Panc1 (cell line): ENCODE measurements at regions not wholly inside any gene's neighbourhood (a gene's known extent, or its start where the extent isn't known, plus 50 kb on each side); places are given as distances from the start of the nearest gene placed in this dataset.
"Not testable (repeated sequence)": the region's sequence is repeated elsewhere in the genome, so short reads cannot be mapped to it uniquely, and the experiment has no call there.

Experiments used
- ATAC-seq: fragments of 200-7000 bp; cut with Tn5 transposase; 2 replicates; pipeline ENCODE4 v1.9.1; 2020; ENCODE audit warnings: mild to moderate bottlenecking, moderate library complexity
- BruUV-seq: library from RNA; stranded (reverse); fragments of 400-500 nt; replicated peaks from 2 replicates; lab custom pipeline; 2021; lab: Mats Ljungman, UMichigan
- CTCF ChIA-PET: fragments of 300-600 bp; sonication (Branson Sonifier 250); formaldehyde crosslinking; loops from one replicate; lab custom pipeline; 2022; ENCODE audit warnings: antibody characterized with exemption; lab: Charles Lee
- POLR2A ChIA-PET: fragments of 300-600 bp; sonication (Branson Sonifier 250); formaldehyde crosslinking; loops from one replicate; lab custom pipeline; 2022; ENCODE audit warnings: antibody characterized with exemption; lab: Charles Lee
- DNase-seq: peaks from one replicate; pipeline ENCODE4 v3.0.0-alpha.2; 2010; ENCODE audit warnings: low read depth, low spot score
- H3K27ac ChIP-seq: 2 replicates; pipeline ENCODE4 v1.5.1; 2011; ENCODE audit warnings: mild to moderate bottlenecking, low read length, inconsistent platforms
- H3K27me3 ChIP-seq: fragments of 200-500 bp; sonication (Bioruptor generic); 2 replicates; pipeline ENCODE4 v1.6.0; 2014; ENCODE audit warnings: low read length, inconsistent platforms; ENCODE audit not compliant: control insufficient read depth, insufficient read depth
- H3K36me3 ChIP-seq: fragments of 200-500 bp; sonication (Bioruptor generic); 2 replicates; pipeline ENCODE4 v1.5.1; 2014; ENCODE audit warnings: inconsistent platforms, mild to moderate bottlenecking, low read length, moderate library complexity; ENCODE audit not compliant: control insufficient read depth, insufficient read depth
- H3K4me1 ChIP-seq: 2 replicates; pipeline ENCODE4 v1.5.1; 2011; ENCODE audit warnings: inconsistent platforms, mild to moderate bottlenecking, low read length, moderate library complexity; ENCODE audit not compliant: control insufficient read depth, insufficient read depth
- H3K4me3 ChIP-seq, 2 experiments: 2 replicates each; pipeline ENCODE4 v1.5.1; 2011 to 2012; ENCODE audit warnings: low read depth in 2 of 2, low read length in 2 of 2, mild to moderate bottlenecking in 2 of 2, inconsistent platforms in 1 of 2, moderate library complexity in 1 of 2
- H3K9me3 ChIP-seq: fragments of 200-500 bp; sonication (Bioruptor generic); 2 replicates; pipeline ENCODE4 v1.5.1; 2014; ENCODE audit warnings: low read depth, mild to moderate bottlenecking, inconsistent platforms, low read length, moderate library complexity; ENCODE audit not compliant: control insufficient read depth, insufficient read depth
- CTCF ChIP-seq: fragments of 450-650 bp; IDR thresholded peaks from 2 replicates; pipeline ENCODE4 v1.5.1; 2017; ENCODE audit warnings: mild to moderate bottlenecking
- POLR2AphosphoS5 ChIP-seq: IDR thresholded peaks from 2 replicates; pipeline ENCODE4 v1.6.1; 2012; ENCODE audit warnings: mild to moderate bottlenecking, low read depth, low read length, moderate library complexity
- REST ChIP-seq, 2 experiments: IDR thresholded peaks; 2 replicates each; pipeline ENCODE4 v1.6.1; 2011 to 2012; ENCODE audit warnings: low read depth in 2 of 2, control low read depth in 1 of 2, low read length in 1 of 2, mild to moderate bottlenecking in 1 of 2, moderate library complexity in 1 of 2; ENCODE audit not compliant: insufficient read depth in 1 of 2
- SIN3A ChIP-seq: IDR thresholded peaks from 2 replicates; pipeline ENCODE4 v1.6.1; 2012; ENCODE audit warnings: low read depth, mild to moderate bottlenecking, low read length, moderate library complexity, borderline replicate concordance; ENCODE audit not compliant: insufficient read depth
- TCF7L2 ChIP-seq: IDR thresholded peaks from 2 replicates; pipeline ENCODE4 v1.6.1; 2011; ENCODE audit warnings: mild to moderate bottlenecking, low read depth, low read length, inconsistent platforms
- in situ Hi-C: cut with HindIII; loops from 2 replicates; pipeline ENCODE4 v1.10.0; 2016; ENCODE audit warnings: low sequenced_read_pairs, low pct_unique_long_range_greater_than_20kb
- intact Hi-C: fragments of 100-400 bp; cut with micrococcal nuclease; formaldehyde crosslinking; loops from one replicate; pipeline ENCODE4 v1.10.0; 2022; ENCODE audit not compliant: unreplicated experiment

GRCh38 chr2:138095336-138095735, 131.1 kb downstream of the HNMT start:
- in situ Hi-C loops, result no loop called here
- TF ChIP-seq REST (IDR thresholded peaks at IDR 0.05; ENCODE audit: insufficient read depth in 1 of 2, low read depth in 2 of 2, low read length in 1 of 2) (no peak), TCF7L2 (no peak), POLR2AphosphoS5 (no peak), CTCF (no peak), SIN3A (no peak)
- intact Hi-C loops, result no loop called here
- no peak overlapping the region for H3K4me3 ChIP-seq
- H3K9me3 ChIP-seq, result no peaks in the 10 kb centered on the region
- ChIA-PET POLR2A (no interaction called here), CTCF (no interaction called here)
- ATAC-seq, result no peak
- BruUV-seq, result no TSS peak
- DNase-seq, result no peak
- H3K27ac ChIP-seq, result no peak overlapping the region
- H3K36me3 ChIP-seq, result no peaks in the 10 kb centered on the region
- H3K27me3 ChIP-seq, result no peaks in the 10 kb centered on the region
- H3K4me1 ChIP-seq, result no peaks in the 10 kb centered on the region

- in situ Hi-C loops, H3K27me3 ChIP-seq, BruUV-seq, DNase-seq, H3K4me3 ChIP-seq, ATAC-seq, H3K4me1 ChIP-seq, H3K36me3 ChIP-seq, H3K27ac ChIP-seq, intact Hi-C loops, H3K9me3 ChIP-seq, POLR2A ChIA-PET: not testable (repeated sequence)
- CTCF ChIA-PET, result interaction anchor here (0.7 kb wide), 1 partner anchor 726 kb away, joined by 3 read pairs; no protein-coding TSS in a partner anchor
Observed at GRCh38 chr2:138099288-138099687, 135.0 kb downstream of the HNMT start.

- CTCF ChIA-PET, result no interaction called here
- in situ Hi-C loops (no loop called here), intact Hi-C loops (no loop called here)
- Histone ChIP-seq H3K27ac (no peak overlapping the region), H3K27me3 (no peaks in the 10 kb centered on the region), H3K4me1 (no peaks in the 10 kb centered on the region), H3K4me3 (no peak overlapping the region), H3K36me3 (no peaks in the 10 kb centered on the region), H3K9me3 (no peaks in the 10 kb centered on the region)
- TF ChIP-seq REST (IDR thresholded peaks at IDR 0.05; ENCODE audit: insufficient read depth in 1 of 2, low read depth in 2 of 2, low read length in 1 of 2) (no peak), SIN3A (no peak), CTCF (no peak), TCF7L2 (no peak), POLR2AphosphoS5 (no peak)
- DNase-seq (no peak), ATAC-seq (no peak)
- no TSS peak for BruUV-seq
- POLR2A ChIA-PET, result no interaction called here
Observed at GRCh38 chr2:138101718-138102117, 137.4 kb downstream of the HNMT start.
